NB4 (cell line): ENCODE measurements at regions not wholly inside any gene's neighbourhood (a gene's known extent, or its start where the extent isn't known, plus 50 kb on each side); places are given as distances from the start of the nearest gene placed in this dataset.
"Not testable (repeated sequence)": the region's sequence is repeated elsewhere in the genome, so short reads cannot be mapped to it uniquely, and the experiment has no call there.

Source experiments
- DNase-seq: peaks from one replicate; pipeline ENCODE4 v3.0.0; 2010; ENCODE audit warnings: low read depth
- H3K4me3 ChIP-seq: one replicate; pipeline ENCODE4 v1.5.1; 2011; ENCODE audit warnings: mild to moderate bottlenecking, low read depth, low read length, moderate library complexity
- MYC ChIP-seq: IDR thresholded peaks from 2 replicates; pipeline ENCODE4 v1.6.1; 2011; ENCODE audit warnings: low read depth, low read length
- POLR2A ChIP-seq: IDR thresholded peaks from 2 replicates; pipeline ENCODE4 v1.6.1; 2011; ENCODE audit warnings: mild to moderate bottlenecking; ENCODE audit not compliant: insufficient read length; ENCODE audit errors: extremely low read depth
- TF ChIP-seq, protein P1 (sequence below): IDR thresholded peaks from one replicate; pipeline ENCODE4 v1.5.1; 2012; ENCODE audit warnings: low read depth, low read length
- TF ChIP-seq, protein P2 (sequence below): IDR thresholded peaks from 2 replicates; pipeline ENCODE4 v1.6.1; 2011; ENCODE audit warnings: low read depth, low read length

GRCh38 chr4:159592898-159593556, 490.1 kb downstream of the RAPGEF2 start:
- TF ChIP-seq, protein P1, sequence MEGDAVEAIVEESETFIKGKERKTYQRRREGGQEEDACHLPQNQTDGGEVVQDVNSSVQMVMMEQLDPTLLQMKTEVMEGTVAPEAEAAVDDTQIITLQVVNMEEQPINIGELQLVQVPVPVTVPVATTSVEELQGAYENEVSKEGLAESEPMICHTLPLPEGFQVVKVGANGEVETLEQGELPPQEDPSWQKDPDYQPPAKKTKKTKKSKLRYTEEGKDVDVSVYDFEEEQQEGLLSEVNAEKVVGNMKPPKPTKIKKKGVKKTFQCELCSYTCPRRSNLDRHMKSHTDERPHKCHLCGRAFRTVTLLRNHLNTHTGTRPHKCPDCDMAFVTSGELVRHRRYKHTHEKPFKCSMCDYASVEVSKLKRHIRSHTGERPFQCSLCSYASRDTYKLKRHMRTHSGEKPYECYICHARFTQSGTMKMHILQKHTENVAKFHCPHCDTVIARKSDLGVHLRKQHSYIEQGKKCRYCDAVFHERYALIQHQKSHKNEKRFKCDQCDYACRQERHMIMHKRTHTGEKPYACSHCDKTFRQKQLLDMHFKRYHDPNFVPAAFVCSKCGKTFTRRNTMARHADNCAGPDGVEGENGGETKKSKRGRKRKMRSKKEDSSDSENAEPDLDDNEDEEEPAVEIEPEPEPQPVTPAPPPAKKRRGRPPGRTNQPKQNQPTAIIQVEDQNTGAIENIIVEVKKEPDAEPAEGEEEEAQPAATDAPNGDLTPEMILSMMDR = no peak
- TF ChIP-seq, protein P2, sequence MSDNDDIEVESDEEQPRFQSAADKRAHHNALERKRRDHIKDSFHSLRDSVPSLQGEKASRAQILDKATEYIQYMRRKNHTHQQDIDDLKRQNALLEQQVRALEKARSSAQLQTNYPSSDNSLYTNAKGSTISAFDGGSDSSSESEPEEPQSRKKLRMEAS = no peak
- TF ChIP-seq POLR2A = no peak
- TF ChIP-seq MYC = no peak
- no peak for DNase-seq
- no peak overlapping the region for H3K4me3 ChIP-seq

DNA sequence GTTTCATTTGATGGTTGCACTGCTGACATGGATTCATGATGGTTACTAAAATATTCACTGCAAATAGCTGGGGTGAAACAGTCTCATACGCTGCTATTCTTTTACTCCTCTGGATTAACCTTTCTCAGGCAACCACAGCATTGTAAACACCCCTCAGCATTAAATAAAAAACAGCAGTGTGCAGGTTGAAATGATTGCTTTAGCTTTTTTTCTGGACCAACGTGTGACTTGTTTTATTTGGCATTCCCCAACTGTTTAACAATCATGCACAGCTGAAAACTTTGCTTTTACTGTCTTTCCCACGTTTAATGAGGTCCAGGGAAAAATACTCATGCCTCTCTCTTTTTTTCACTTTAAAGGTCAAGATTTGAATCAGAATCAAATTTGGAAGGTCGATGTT, 490.8 kb downstream of the RAPGEF2 start:
- no peak overlapping the region for H3K4me3 ChIP-seq
- no peak for DNase-seq
- TF ChIP-seq, protein P2 = no peak
- TF ChIP-seq MYC (no peak), POLR2A (no peak)
- TF ChIP-seq, protein P1 = no peak

GRCh38 chr4:159594576-159594975, 491.7 kb downstream of the RAPGEF2 start:
- TF ChIP-seq, protein P2 = no peak
- TF ChIP-seq, protein P1 = no peak
- TF ChIP-seq MYC = no peak
- TF ChIP-seq POLR2A = no peak
- DNase-seq = no peak
- no peak overlapping the region for H3K4me3 ChIP-seq

- DNase-seq, H3K4me3 ChIP-seq: not testable (repeated sequence)
These were observed 492.2 kb downstream of the RAPGEF2 start for GRCh38 chr4:159595101-159595500.

- DNase-seq = no peak
- H3K4me3 ChIP-seq = no peak overlapping the region
- TF ChIP-seq, protein P2 = no peak
- TF ChIP-seq POLR2A = no peak
These were observed 495.7 kb downstream of the RAPGEF2 start for GRCh38 chr4:159598602-159599001.

GRCh38 chr4:159600061-159600460, 497.2 kb downstream of the RAPGEF2 start:
- no peak overlapping the region for H3K4me3 ChIP-seq
- DNase-seq = no peak
- TF ChIP-seq, protein P2 = no peak
- TF ChIP-seq, protein P1 = no peak
- TF ChIP-seq MYC (no peak), POLR2A (no peak)

DNA sequence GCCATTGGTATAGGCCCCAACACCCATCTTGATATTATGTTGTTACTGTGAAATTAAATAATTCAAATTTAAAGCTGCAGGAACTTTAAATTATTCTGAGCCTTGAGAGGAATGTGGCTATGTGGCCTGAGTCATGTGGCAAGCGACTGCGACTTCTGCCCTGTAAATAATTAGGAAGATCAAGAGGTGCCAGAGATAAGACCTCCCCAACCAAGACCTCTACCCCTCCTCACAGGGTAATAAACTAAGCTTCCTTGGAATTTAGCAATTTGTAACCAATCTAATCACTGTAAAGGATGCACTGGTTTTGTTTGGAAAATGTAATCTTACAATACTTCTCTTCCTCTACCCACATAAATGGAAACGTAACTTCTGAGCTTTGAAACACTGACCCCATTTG, 501.9 kb downstream of the RAPGEF2 start:
- TF ChIP-seq POLR2A (no peak), MYC (no peak)
- TF ChIP-seq, protein P2 = no peak
- TF ChIP-seq, protein P1 = no peak
- no peak overlapping the region for H3K4me3 ChIP-seq
- no peak for DNase-seq
